ENCODE measurements at regions not wholly inside any gene's neighbourhood (a gene's known extent, or its start where the extent isn't known, plus 50 kb on each side); places are given as distances from the start of the nearest gene placed in this dataset.
"Not testable (repeated sequence)": the region's sequence is repeated elsewhere in the genome, so short reads cannot be mapped to it uniquely, and the experiment has no call there.

GRCh38 chr6:105691081-105691480 is 288.2 kb upstream of the PREP start:
- Mint-ChIP-seq H3K27me3 (ENCODE audit: low read depth) (peaks cover 6% of the 10 kb centered on the region), H3K36me3 (ENCODE audit: low read depth) (peaks cover 21% of the 10 kb centered on the region), H3K27ac (no peak overlapping the region), H3K9me3 (peaks cover 43% of the 10 kb centered on the region), H3K4me3 (ENCODE audit: low read depth) (no peak overlapping the region), H3K4me1 (ENCODE audit: low read depth) (peaks cover 6% of the 10 kb centered on the region)
- no peak for DNase-seq (ENCODE audit: low spot score)
- intact Hi-C loops (cut with micrococcal nuclease) = no loop called here

DNA sequence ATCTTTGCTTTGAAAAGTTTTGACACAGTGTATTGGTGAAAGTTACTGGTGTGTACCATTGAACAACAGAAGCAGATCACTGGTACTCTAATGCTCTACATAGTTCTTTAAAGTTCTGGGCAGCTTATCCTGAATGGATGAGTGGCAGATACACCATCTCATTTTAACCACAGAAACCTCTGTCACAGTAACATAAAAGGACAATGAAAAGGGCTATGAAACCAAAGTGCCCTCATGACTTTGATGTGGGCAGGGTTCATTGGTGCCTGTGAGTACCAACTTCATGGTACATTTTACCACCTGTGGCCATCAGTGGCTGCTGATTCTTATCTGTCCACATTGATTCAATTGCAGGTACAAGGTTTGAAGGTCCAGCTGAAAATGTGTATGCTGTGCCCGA is 285.7 kb upstream of the PREP start:
- Mint-ChIP-seq H3K36me3 (ENCODE audit: low read depth) (peaks cover 29% of the 10 kb centered on the region), H3K27me3 (ENCODE audit: low read depth) (peaks cover 6% of the 10 kb centered on the region), H3K4me3 (ENCODE audit: low read depth) (no peak overlapping the region), H3K4me1 (ENCODE audit: low read depth) (peaks cover 6% of the 10 kb centered on the region), H3K27ac (no peak overlapping the region), H3K9me3 (peaks cover 61% of the 10 kb centered on the region)
- intact Hi-C loops (cut with micrococcal nuclease) = no loop called here
- no peak for DNase-seq (ENCODE audit: low spot score)

- H3K4me1 Mint-ChIP-seq (ENCODE audit: low read depth); intact Hi-C loops (cut with micrococcal nuclease); H3K4me3 Mint-ChIP-seq (ENCODE audit: low read depth); DNase-seq (ENCODE audit: low spot score); H3K27ac Mint-ChIP-seq; H3K27me3 Mint-ChIP-seq (ENCODE audit: low read depth): not testable (repeated sequence)
- Mint-ChIP-seq H3K36me3 (ENCODE audit: low read depth) (peaks cover 29% of the 10 kb centered on the region), H3K9me3 (peaks cover 66% of the 10 kb centered on the region)
Measured at GRCh38 chr6:105686793-105687192, 283.9 kb upstream of the PREP start.

DNA sequence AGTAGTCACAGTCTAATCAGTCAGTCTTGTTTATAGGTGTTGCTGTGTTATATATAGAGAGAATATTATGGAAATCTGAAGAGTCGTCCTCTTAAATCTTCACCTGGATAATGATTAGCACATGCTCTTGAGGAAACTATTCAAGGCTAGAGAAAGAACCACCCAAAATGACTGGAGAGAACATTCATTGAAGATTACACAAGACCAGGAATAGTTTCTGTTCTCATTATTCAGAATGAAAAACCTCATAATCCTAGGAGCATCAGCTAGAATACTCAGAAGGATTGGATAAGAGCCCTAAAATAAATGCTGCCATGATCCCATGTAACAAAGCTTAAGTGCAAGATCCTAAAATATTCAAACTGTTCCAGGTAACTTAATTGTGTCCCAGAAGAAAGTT is 278.2 kb upstream of the PREP start:
- no peak for DNase-seq (ENCODE audit: low spot score)
- intact Hi-C loops (cut with micrococcal nuclease) = no loop called here
- Mint-ChIP-seq H3K4me3 (ENCODE audit: low read depth) (no peak overlapping the region), H3K4me1 (ENCODE audit: low read depth) (peaks cover 4% of the 10 kb centered on the region), H3K9me3 (peaks cover 39% of the 10 kb centered on the region), H3K27ac (no peak overlapping the region), H3K36me3 (ENCODE audit: low read depth) (peaks cover 13% of the 10 kb centered on the region), H3K27me3 (ENCODE audit: low read depth) (peaks cover 4% of the 10 kb centered on the region)

GRCh38 chr6:105680131-105680530 is 277.2 kb upstream of the PREP start:
- Mint-ChIP-seq H3K36me3 (ENCODE audit: low read depth) (peaks cover 12% of the 10 kb centered on the region), H3K9me3 (peaks cover 31% of the 10 kb centered on the region), H3K4me3 (ENCODE audit: low read depth) (no peak overlapping the region), H3K4me1 (ENCODE audit: low read depth) (peaks cover 4% of the 10 kb centered on the region), H3K27me3 (ENCODE audit: low read depth) (peaks cover 4% of the 10 kb centered on the region), H3K27ac (no peak overlapping the region)
- intact Hi-C loops (cut with micrococcal nuclease) = no loop called here
- no peak for DNase-seq (ENCODE audit: low spot score)

GRCh38 chr6:105678516-105678915 is 275.6 kb upstream of the PREP start:
- no peak overlapping the region for H3K4me3 Mint-ChIP-seq (ENCODE audit: low read depth)
- intact Hi-C loops (cut with micrococcal nuclease) = no loop called here
- H3K4me1 Mint-ChIP-seq (ENCODE audit: low read depth) = peaks cover 4% of the 10 kb centered on the region
- H3K36me3 Mint-ChIP-seq (ENCODE audit: low read depth) = peaks cover 9% of the 10 kb centered on the region
- H3K27ac Mint-ChIP-seq = no peak overlapping the region
- DNase-seq (ENCODE audit: low spot score) = no peak
- H3K9me3 Mint-ChIP-seq = peaks cover 31% of the 10 kb centered on the region
- H3K27me3 Mint-ChIP-seq (ENCODE audit: low read depth) = peaks cover 4% of the 10 kb centered on the region

- DNase-seq (ENCODE audit: low spot score) = no peak
- Mint-ChIP-seq H3K36me3 (ENCODE audit: low read depth) (peaks cover 9% of the 10 kb centered on the region), H3K4me1 (ENCODE audit: low read depth) (peaks cover 4% of the 10 kb centered on the region), H3K27ac (no peak overlapping the region), H3K4me3 (ENCODE audit: low read depth) (no peak overlapping the region), H3K9me3 (peaks cover 33% of the 10 kb centered on the region), H3K27me3 (ENCODE audit: low read depth) (peaks cover 4% of the 10 kb centered on the region)
- intact Hi-C loops (cut with micrococcal nuclease) = no loop called here
Measured at GRCh38 chr6:105677671-105678475, 275.0 kb upstream of the PREP start.

GRCh38 chr6:105676857-105677256 is 274.0 kb upstream of the PREP start:
- no peak overlapping the region for H3K27ac Mint-ChIP-seq
- H3K36me3 Mint-ChIP-seq (ENCODE audit: low read depth) = peaks cover 11% of the 10 kb centered on the region
- H3K9me3 Mint-ChIP-seq = peaks cover 35% of the 10 kb centered on the region
- no peak overlapping the region for H3K4me3 Mint-ChIP-seq (ENCODE audit: low read depth)
- H3K27me3 Mint-ChIP-seq (ENCODE audit: low read depth) = peaks cover 6% of the 10 kb centered on the region
- DNase-seq (ENCODE audit: low spot score) = no peak
- intact Hi-C loops (cut with micrococcal nuclease) = no loop called here
- peaks cover 8% of the 10 kb centered on the region for H3K4me1 Mint-ChIP-seq (ENCODE audit: low read depth)

DNA sequence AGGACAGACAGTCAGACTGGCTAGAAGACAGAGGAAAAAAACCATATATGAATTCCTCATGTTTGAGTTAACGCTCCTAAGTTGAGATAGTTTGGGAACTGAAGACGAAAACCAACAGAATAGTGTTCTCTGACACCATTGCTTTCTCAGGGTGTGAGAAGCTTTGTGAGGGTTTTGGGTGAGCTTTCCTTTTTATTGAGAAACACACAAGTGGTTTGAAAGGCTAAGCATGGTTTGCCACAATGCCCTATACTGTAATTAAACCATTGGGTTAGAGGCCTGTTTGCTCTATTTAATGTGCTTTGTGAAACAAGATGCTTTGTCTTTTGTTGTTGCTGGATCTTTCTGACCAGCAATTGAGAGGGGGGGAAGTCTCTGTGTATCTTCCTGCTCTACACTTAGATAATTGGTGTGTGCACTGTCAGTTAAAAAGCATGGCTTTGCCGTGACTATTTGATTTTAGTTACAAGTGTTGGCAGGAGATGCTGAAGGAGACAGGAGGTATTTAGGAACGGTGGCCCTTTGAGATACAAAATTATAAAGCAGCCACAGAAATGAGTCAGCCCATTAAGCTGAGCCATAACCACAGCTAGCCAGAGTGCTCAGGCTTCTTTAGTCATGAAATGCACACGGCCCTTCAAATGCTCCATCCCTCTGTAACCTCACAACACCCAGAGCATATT is 273.0 kb upstream of the PREP start:
- Mint-ChIP-seq H3K27me3 (ENCODE audit: low read depth) (peaks cover 6% of the 10 kb centered on the region), H3K36me3 (ENCODE audit: low read depth) (peaks cover 10% of the 10 kb centered on the region)

GRCh38 chr6:105672856-105673538 is 270.1 kb upstream of the PREP start:
- H3K27ac Mint-ChIP-seq; DNase-seq (ENCODE audit: low spot score); H3K4me1 Mint-ChIP-seq (ENCODE audit: low read depth); H3K27me3 Mint-ChIP-seq (ENCODE audit: low read depth); intact Hi-C loops (cut with micrococcal nuclease); H3K4me3 Mint-ChIP-seq (ENCODE audit: low read depth): not testable (repeated sequence)
- Mint-ChIP-seq H3K9me3 (peaks cover 37% of the 10 kb centered on the region), H3K36me3 (ENCODE audit: low read depth) (peaks cover 12% of the 10 kb centered on the region)

More for the DNA sequence above, 273.0 kb upstream of the PREP start:
- DNase-seq (ENCODE audit: low spot score) = no peak
- no peak overlapping the region for H3K27ac Mint-ChIP-seq
- intact Hi-C loops (cut with micrococcal nuclease) = no loop called here
- no peak overlapping the region for H3K4me3 Mint-ChIP-seq (ENCODE audit: low read depth)
- peaks cover 6% of the 10 kb centered on the region for H3K4me1 Mint-ChIP-seq (ENCODE audit: low read depth)
- peaks cover 31% of the 10 kb centered on the region for H3K9me3 Mint-ChIP-seq

- intact Hi-C loops (cut with micrococcal nuclease) = no loop called here
- Mint-ChIP-seq H3K36me3 (ENCODE audit: low read depth) (peaks cover 12% of the 10 kb centered on the region), H3K9me3 (peaks cover 38% of the 10 kb centered on the region), H3K27me3 (ENCODE audit: low read depth) (peaks cover 8% of the 10 kb centered on the region), H3K4me3 (ENCODE audit: low read depth) (no peak overlapping the region), H3K4me1 (ENCODE audit: low read depth) (peaks cover 9% of the 10 kb centered on the region), H3K27ac (no peak overlapping the region)
- DNase-seq (ENCODE audit: low spot score) = no peak
Measured at GRCh38 chr6:105669232-105669631, 266.4 kb upstream of the PREP start.

GRCh38 chr6:105667056-105667455 is 264.2 kb upstream of the PREP start:
- intact Hi-C loops (cut with micrococcal nuclease) = no loop called here
- Mint-ChIP-seq H3K36me3 (ENCODE audit: low read depth) (peaks cover 9% of the 10 kb centered on the region), H3K4me1 (ENCODE audit: low read depth) (peaks cover 5% of the 10 kb centered on the region), H3K27me3 (ENCODE audit: low read depth) (peaks cover 9% of the 10 kb centered on the region), H3K27ac (no peak overlapping the region), H3K4me3 (ENCODE audit: low read depth) (no peak overlapping the region), H3K9me3 (peaks cover 36% of the 10 kb centered on the region)
- no peak for DNase-seq (ENCODE audit: low spot score)

- Mint-ChIP-seq H3K27me3 (ENCODE audit: low read depth) (peaks cover 13% of the 10 kb centered on the region), H3K4me3 (ENCODE audit: low read depth) (no peak overlapping the region), H3K27ac (no peak overlapping the region), H3K36me3 (ENCODE audit: low read depth) (peaks cover 9% of the 10 kb centered on the region), H3K9me3 (peaks cover 32% of the 10 kb centered on the region), H3K4me1 (ENCODE audit: low read depth) (peaks cover 5% of the 10 kb centered on the region)
- no peak for DNase-seq (ENCODE audit: low spot score)
- intact Hi-C loops (cut with micrococcal nuclease) = no loop called here
Measured at GRCh38 chr6:105664931-105665330, 262.0 kb upstream of the PREP start.

All from activated T-helper 2 cell treated with anti-CD3 and anti-CD28 coated beads, Interferon-gamma antibody, Interleukin-2, Interleukin-4, amounts not matched to agents 10 μg/mL and 5 μg/mL and 100 μg/mL, durations not matched to agents 14 hours and 24 hours and 36 hours (primary cell).